Upper lobe of left lung (tissue), 6 donors: ENCODE measurements at regions not wholly inside any gene's neighbourhood (a gene's known extent, or its start where the extent isn't known, plus 50 kb on each side); places are given as distances from the start of the nearest gene placed in this dataset.
A peak's percentile ranks its signal among the peaks of the same experiment; 100 is the strongest.
"Not testable (repeated sequence)": the region's sequence is repeated elsewhere in the genome, so short reads cannot be mapped to it uniquely, and the experiment has no call there.

Experiments used
- ATAC-seq, 2 donors: fragments of 200-7000 bp; cut with Tn5 transposase; one replicate each; pipeline ENCODE4 v1.9.1; 2022; ENCODE audit warnings: mild to moderate bottlenecking in 2 of 2, moderate library complexity in 2 of 2; ENCODE audit not compliant: low FRiP score in 2 of 2
- DNase-seq, 2 donors: peaks; one replicate each; pipeline ENCODE4 v3.0.0-alpha.2; 2019 to 2020
- H3K27ac ChIP-seq, 4 donors: fragments of 200-600 bp; sonication (generic); one replicate each; pipeline ENCODE4 v1.5.1; 2016 to 2019
- H3K27me3 ChIP-seq, 4 donors: fragments of 200-600 bp; sonication (generic); one replicate each; pipeline ENCODE4 v1.5.1; 2017 to 2019
- H3K36me3 ChIP-seq, 4 donors: fragments of 200-600 bp; sonication (generic); one replicate each; pipeline ENCODE4 v1.5.1; 2016 to 2019
- H3K4me1 ChIP-seq, 4 donors: fragments of 200-600 bp; sonication (generic); one replicate each; pipeline ENCODE4 v1.5.1; 2018 to 2019
- H3K4me3 ChIP-seq, 4 donors: fragments of 200-600 bp; sonication (generic); one replicate each; pipeline ENCODE4 v1.5.1; 2017 to 2019; ENCODE audit warnings: mild to moderate bottlenecking in 2 of 4, moderate library complexity in 1 of 4
- H3K9me3 ChIP-seq, 4 donors: fragments of 200-600 bp; sonication (generic); one replicate each; pipeline ENCODE4 v1.5.1; 2018 to 2019
- CTCF ChIP-seq, 6 experiments: fragments of 450-650 bp in 4 of 6; fragments of 200-600 bp in 2 of 6; sonication (generic) in 2 of 6; IDR thresholded peaks; one replicate each; pipeline ENCODE4 v1.5.1; 2016 to 2019; ENCODE audit warnings: antibody characterized with exemption in 6 of 6
- EP300 ChIP-seq, 4 donors: sonication (generic); formaldehyde crosslinking; IDR thresholded peaks; one replicate each; pipeline ENCODE4 v1.5.1; 2017; ENCODE audit warnings: antibody characterized with exemption in 4 of 4, control low read depth in 2 of 4
- POLR2A ChIP-seq, 4 donors: fragments of 450-650 bp; IDR thresholded peaks; one replicate each; pipeline ENCODE4 v1.5.1; 2016 to 2017; ENCODE audit warnings: antibody characterized with exemption in 4 of 4, mild to moderate bottlenecking in 2 of 4
- POLR2AphosphoS5 ChIP-seq, 2 donors: sonication (generic); formaldehyde crosslinking; IDR thresholded peaks; one replicate each; pipeline ENCODE4 v1.5.1; 2017; ENCODE audit warnings: antibody characterized with exemption in 2 of 2
- WGBS, 2 donors: methylation state at CpG; one replicate each; pipeline ENCODE4 v1.1.5; 2017 to 2018; 5-methylcytosine and 5-hydroxymethylcytosine counted together
- donor health status: DM: no; HTN: no; CAD: no; lungs with moderate emphysema.
- donor health status: DM: no; HTN: yes; CAD: no; lungs with severe emphysema.

- 88 to 90% methylated on average over 3 of the region's 3 CpGs for WGBS, 2 donors
- no peak for DNase-seq
- Histone ChIP-seq H3K27me3 (no peaks in the 10 kb centered on the region), H3K9me3 (no peaks in the 10 kb centered on the region), H3K36me3 (no peaks in the 10 kb centered on the region), H3K4me1 (peaks cover 0 to 3% (median 0%) of the 10 kb centered on the region in 4 donors), H3K4me3 (no peak overlapping the region), H3K27ac (no peak overlapping the region)
- TF ChIP-seq CTCF (IDR thresholded peaks at IDR 0.05) (no peak), EP300 (IDR thresholded peaks at IDR 0.05) (no peak), POLR2AphosphoS5 (IDR thresholded peaks at IDR 0.05) (no peak), POLR2A (IDR thresholded peaks at IDR 0.05) (no peak)
- ATAC-seq, result no peak
Measured at GRCh38 chr3:193822492-193823212, 229.6 kb downstream of the OPA1 start.

GRCh38 chr3:193823213-193823605 is 230.2 kb downstream of the OPA1 start:
- ATAC-seq, H3K4me1 ChIP-seq, H3K9me3 ChIP-seq, H3K27me3 ChIP-seq, H3K4me3 ChIP-seq, H3K36me3 ChIP-seq, DNase-seq, H3K27ac ChIP-seq: not testable (repeated sequence)
- 83 to 88% methylated on average over 3 of the region's 3 CpGs for WGBS, 2 donors

- Histone ChIP-seq H3K27me3 (no peaks in the 10 kb centered on the region), H3K36me3 (no peaks in the 10 kb centered on the region), H3K4me1 (peaks cover 0 to 3% (median 0%) of the 10 kb centered on the region in 4 donors), H3K27ac (no peak overlapping the region), H3K9me3 (no peaks in the 10 kb centered on the region), H3K4me3 (no peak overlapping the region)
- DNase-seq (no peak), ATAC-seq (no peak)
- TF ChIP-seq CTCF (IDR thresholded peaks at IDR 0.05) (no peak), POLR2A (IDR thresholded peaks at IDR 0.05) (no peak), POLR2AphosphoS5 (IDR thresholded peaks at IDR 0.05) (no peak), EP300 (IDR thresholded peaks at IDR 0.05) (no peak)
Measured at GRCh38 chr3:193824365-193824764, 231.4 kb downstream of the OPA1 start.

GRCh38 chr3:193825617-193826016 is 232.6 kb downstream of the OPA1 start:
- DNase-seq, result no peak
- Histone ChIP-seq H3K36me3 (no peaks in the 10 kb centered on the region), H3K4me1 (peaks cover 0 to 4% (median 1%) of the 10 kb centered on the region in 4 donors), H3K9me3 (no peaks in the 10 kb centered on the region), H3K27ac (peak overlapping the region in 1 of 4 donors; percentile 28), H3K27me3 (no peaks in the 10 kb centered on the region), H3K4me3 (no peak overlapping the region)
- WGBS, 2 donors, result 83 to 92% methylated on average over 5 to 6 of the region's 6 CpGs
- ATAC-seq, result peak in 1 of 2 donors; percentile 16
- TF ChIP-seq POLR2AphosphoS5 (IDR thresholded peaks at IDR 0.05) (no peak), CTCF (IDR thresholded peaks at IDR 0.05) (no peak), EP300 (IDR thresholded peaks at IDR 0.05) (no peak), POLR2A (IDR thresholded peaks at IDR 0.05) (no peak)

- Histone ChIP-seq H3K36me3 (no peaks in the 10 kb centered on the region), H3K27ac (peak overlapping the region in 1 of 4 donors; percentile 28), H3K4me1 (peaks cover 0 to 4% (median 1%) of the 10 kb centered on the region in 4 donors), H3K4me3 (no peak overlapping the region), H3K27me3 (no peaks in the 10 kb centered on the region), H3K9me3 (no peaks in the 10 kb centered on the region)
- peak in 1 of 2 donors; percentile 63 for ATAC-seq
- no peak for TF ChIP-seq POLR2A (IDR thresholded peaks at IDR 0.05)
- TF ChIP-seq EP300 (IDR thresholded peaks at IDR 0.05), result no peak
- TF ChIP-seq POLR2AphosphoS5 (IDR thresholded peaks at IDR 0.05), result peak in 1 of 2 donors; percentile 26
- peak in 1 of 6 experiments; percentile 17 for TF ChIP-seq CTCF (IDR thresholded peaks at IDR 0.05)
- WGBS, 2 donors, result 79% methylated on average over 12 of the region's 12 CpGs
- DNase-seq, result no peak
Measured at GRCh38 chr3:193826159-193826795, 233.3 kb downstream of the OPA1 start.
